Chondrocyte (in vitro differentiated cells): ENCODE measurements at regions not wholly inside any gene's neighbourhood (a gene's known extent, or its start where the extent isn't known, plus 50 kb on each side); places are given as distances from the start of the nearest gene placed in this dataset.

Experiments
- DNase-seq: peaks from one replicate; pipeline ENCODE4 v3.0.0; 2021; ENCODE audit warnings: mixed read lengths, low spot score
- H3K27ac Mint-ChIP-seq: one replicate; pipeline ENCODE4 v1.8.0; 2021; ENCODE audit warnings: mild to moderate bottlenecking, moderate library complexity, mixed read lengths; ENCODE audit not compliant: unreplicated experiment
- H3K27me3 Mint-ChIP-seq: 2 replicates; pipeline ENCODE4 v1.8.0; 2021; ENCODE audit warnings: low read depth, mixed read lengths
- H3K36me3 Mint-ChIP-seq: 2 replicates; pipeline ENCODE4 v1.8.0; 2021; ENCODE audit warnings: low read depth, mixed read lengths
- H3K4me1 Mint-ChIP-seq: 2 replicates; pipeline ENCODE4 v1.8.0; 2021; ENCODE audit warnings: low read depth, mild to moderate bottlenecking, mixed read lengths
- H3K4me3 Mint-ChIP-seq: one replicate; pipeline ENCODE4 v1.8.0; 2021; ENCODE audit warnings: mild to moderate bottlenecking, moderate library complexity, mixed read lengths; ENCODE audit not compliant: unreplicated experiment
- H3K9me3 Mint-ChIP-seq: 2 replicates; pipeline ENCODE4 v1.8.0; 2021; ENCODE audit warnings: low read depth, mixed read lengths
- CTCF ChIP-seq: fragments of 200-600 bp; sonication (generic); IDR thresholded peaks from 2 replicates; pipeline ENCODE4 v1.5.0; 2021; ENCODE audit warnings: antibody characterized with exemption, mild to moderate bottlenecking, moderate library complexity

GRCh38 chr1:4977701-4978100, 323.3 kb downstream of the AJAP1 start:
- no peak overlapping the region for H3K4me3 Mint-ChIP-seq
- H3K4me1 Mint-ChIP-seq, result no peaks in the 10 kb centered on the region
- H3K27ac Mint-ChIP-seq, result no peak overlapping the region
- peaks cover 29% of the 10 kb centered on the region for H3K9me3 Mint-ChIP-seq
- no peak for TF ChIP-seq CTCF
- no peaks in the 10 kb centered on the region for H3K36me3 Mint-ChIP-seq
- no peak for DNase-seq
- H3K27me3 Mint-ChIP-seq, result no peaks in the 10 kb centered on the region

- TF ChIP-seq CTCF, result no peak
- H3K27me3 Mint-ChIP-seq, result no peaks in the 10 kb centered on the region
Observed at GRCh38 chr1:4976859-4977440, 322.5 kb downstream of the AJAP1 start.

GRCh38 chr1:4975856-4976255, 321.4 kb downstream of the AJAP1 start:
- no peak for TF ChIP-seq CTCF
- no peaks in the 10 kb centered on the region for H3K36me3 Mint-ChIP-seq
- H3K27ac Mint-ChIP-seq, result no peak overlapping the region
- H3K27me3 Mint-ChIP-seq, result no peaks in the 10 kb centered on the region
- peaks cover 27% of the 10 kb centered on the region for H3K9me3 Mint-ChIP-seq
- no peak for DNase-seq
- no peak overlapping the region for H3K4me3 Mint-ChIP-seq
- no peaks in the 10 kb centered on the region for H3K4me1 Mint-ChIP-seq

More at GRCh38 chr1:4976859-4977440, 322.5 kb downstream of the AJAP1 start:
- H3K4me3 Mint-ChIP-seq, result no peak overlapping the region
- no peak overlapping the region for H3K27ac Mint-ChIP-seq
- no peaks in the 10 kb centered on the region for H3K36me3 Mint-ChIP-seq
- peaks cover 29% of the 10 kb centered on the region for H3K9me3 Mint-ChIP-seq
- H3K4me1 Mint-ChIP-seq, result no peaks in the 10 kb centered on the region
- no peak for DNase-seq

- no peak overlapping the region for H3K27ac Mint-ChIP-seq
Observed at GRCh38 chr1:4974981-4975685, 320.7 kb downstream of the AJAP1 start.

GRCh38 chr1:4973341-4973740, 318.9 kb downstream of the AJAP1 start:
- no peaks in the 10 kb centered on the region for H3K36me3 Mint-ChIP-seq
- no peak overlapping the region for H3K4me3 Mint-ChIP-seq
- no peaks in the 10 kb centered on the region for H3K27me3 Mint-ChIP-seq
- peaks cover 29% of the 10 kb centered on the region for H3K9me3 Mint-ChIP-seq
- no peaks in the 10 kb centered on the region for H3K4me1 Mint-ChIP-seq
- no peak overlapping the region for H3K27ac Mint-ChIP-seq
- DNase-seq, result no peak
- TF ChIP-seq CTCF, result no peak

More at GRCh38 chr1:4974981-4975685, 320.7 kb downstream of the AJAP1 start:
- H3K4me3 Mint-ChIP-seq, result no peak overlapping the region
- no peaks in the 10 kb centered on the region for H3K4me1 Mint-ChIP-seq
- no peaks in the 10 kb centered on the region for H3K36me3 Mint-ChIP-seq
- no peaks in the 10 kb centered on the region for H3K27me3 Mint-ChIP-seq
- no peak for TF ChIP-seq CTCF
- peaks cover 27% of the 10 kb centered on the region for H3K9me3 Mint-ChIP-seq
- DNase-seq, result no peak
